Endodermal cell (in vitro differentiated cells): ENCODE measurements at regions not wholly inside any gene's neighbourhood (a gene's known extent, or its start where the extent isn't known, plus 50 kb on each side); places are given as distances from the start of the nearest gene placed in this dataset.

Source experiments
- DNase-seq: peaks from one replicate; pipeline ENCODE4 v3.0.0-alpha.2; 2017
- H3K27ac ChIP-seq: 2 replicates; pipeline ENCODE4 v1.5.1; 2013; ENCODE audit warnings: mild to moderate bottlenecking, low read depth, low read length, moderate library complexity
- H3K27me3 ChIP-seq: 2 replicates; pipeline ENCODE4 v1.6.1; 2013; ENCODE audit warnings: mild to moderate bottlenecking, low read length, moderate library complexity; ENCODE audit not compliant: insufficient read depth, control insufficient read depth, poor library complexity, severe bottlenecking
- H3K36me3 ChIP-seq: 2 replicates; pipeline ENCODE4 v1.7.0; 2013; ENCODE audit warnings: mild to moderate bottlenecking, low read length, moderate library complexity; ENCODE audit not compliant: control insufficient read depth, insufficient read depth
- H3K4me1 ChIP-seq: one replicate; pipeline ENCODE4 v1.7.0; 2013; ENCODE audit warnings: low read length; ENCODE audit not compliant: control insufficient read depth, insufficient read depth
- H3K4me3 ChIP-seq: 2 replicates; pipeline ENCODE4 v1.5.1; 2013; ENCODE audit warnings: mild to moderate bottlenecking, low read length, moderate library complexity
- H3K9ac ChIP-seq: 2 replicates; pipeline ENCODE4 v1.6.1; 2013; ENCODE audit warnings: mild to moderate bottlenecking, low read length, moderate library complexity; ENCODE audit not compliant: poor library complexity, severe bottlenecking; ENCODE audit errors: extremely low read depth
- H3K9me3 ChIP-seq: 2 replicates; pipeline ENCODE4 v1.6.1; 2013; ENCODE audit warnings: mild to moderate bottlenecking, low read length, moderate library complexity; ENCODE audit not compliant: control insufficient read depth
- H3K27ac Mint-ChIP-seq: 2 replicates; pipeline ENCODE4 v1.8.0; 2020; ENCODE audit warnings: mixed read lengths
- H3K27me3 Mint-ChIP-seq: 2 replicates; pipeline ENCODE4 v1.8.0; 2021; ENCODE audit warnings: mild to moderate bottlenecking, mixed read lengths; ENCODE audit not compliant: insufficient read depth
- H3K36me3 Mint-ChIP-seq: 2 replicates; pipeline ENCODE4 v1.8.0; 2020; ENCODE audit warnings: low read depth, mixed read lengths
- H3K4me1 Mint-ChIP-seq: 2 replicates; pipeline ENCODE4 v1.8.0; 2020; ENCODE audit warnings: mixed read lengths
- H3K4me3 Mint-ChIP-seq: 2 replicates; pipeline ENCODE4 v1.8.0; 2020; ENCODE audit warnings: mild to moderate bottlenecking, moderate library complexity, mixed read lengths
- H3K9me3 Mint-ChIP-seq: 2 replicates; pipeline ENCODE4 v1.8.0; 2020; ENCODE audit warnings: mild to moderate bottlenecking, mixed read lengths
- WGBS, 2 experiments: methylation state at CpG; one replicate each; pipeline versions ENCODE4 v1.1.5 to v1.1.7; 2013; ENCODE audit warnings: missing lambda C conversion rate in 2 of 2, mixed read lengths in 1 of 2; ENCODE audit not compliant: insufficient coverage in 1 of 2, insufficient read length in 1 of 2; 5-methylcytosine and 5-hydroxymethylcytosine counted together
- TF ChIP-seq, protein P1 (sequence below): fragments of 200-600 bp; sonication (generic); conservative IDR thresholded peaks from 2 replicates; pipeline ENCODE4 v1.5.0; 2021; ENCODE audit warnings: antibody characterized with exemption, mild to moderate bottlenecking

DNA sequence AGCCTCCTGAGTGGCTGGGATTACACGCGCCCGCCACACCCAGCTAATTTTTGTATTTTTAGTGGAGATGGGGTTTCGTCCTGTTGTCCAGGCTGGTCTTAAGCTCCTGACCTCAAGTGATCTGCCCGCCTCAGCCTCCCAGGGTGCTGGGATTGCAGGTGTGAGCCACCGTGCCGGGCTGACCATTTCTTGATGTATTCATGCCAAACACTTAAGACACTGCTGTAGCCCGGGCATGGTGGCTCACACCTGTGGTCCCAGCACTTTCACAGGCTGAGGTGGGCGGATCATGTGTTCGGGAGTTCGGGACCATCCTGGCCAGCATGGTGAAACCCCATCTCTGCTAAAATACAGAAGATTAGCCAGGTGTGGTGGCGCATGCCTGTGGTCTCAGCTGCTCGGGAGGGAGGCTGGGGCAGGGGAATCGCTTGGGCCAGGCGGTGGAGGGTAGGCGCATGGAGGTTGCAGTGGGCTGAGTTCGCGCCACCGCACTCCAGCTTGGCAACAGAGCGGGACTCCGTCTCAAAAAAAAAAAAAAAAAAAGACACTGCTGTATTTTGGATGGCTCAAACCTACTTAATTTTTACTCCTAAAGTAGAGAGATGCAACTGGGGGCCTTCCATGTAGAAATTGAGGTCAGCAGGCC, 140.8 kb downstream of the NUP35 start:
- TF ChIP-seq, protein P1, sequence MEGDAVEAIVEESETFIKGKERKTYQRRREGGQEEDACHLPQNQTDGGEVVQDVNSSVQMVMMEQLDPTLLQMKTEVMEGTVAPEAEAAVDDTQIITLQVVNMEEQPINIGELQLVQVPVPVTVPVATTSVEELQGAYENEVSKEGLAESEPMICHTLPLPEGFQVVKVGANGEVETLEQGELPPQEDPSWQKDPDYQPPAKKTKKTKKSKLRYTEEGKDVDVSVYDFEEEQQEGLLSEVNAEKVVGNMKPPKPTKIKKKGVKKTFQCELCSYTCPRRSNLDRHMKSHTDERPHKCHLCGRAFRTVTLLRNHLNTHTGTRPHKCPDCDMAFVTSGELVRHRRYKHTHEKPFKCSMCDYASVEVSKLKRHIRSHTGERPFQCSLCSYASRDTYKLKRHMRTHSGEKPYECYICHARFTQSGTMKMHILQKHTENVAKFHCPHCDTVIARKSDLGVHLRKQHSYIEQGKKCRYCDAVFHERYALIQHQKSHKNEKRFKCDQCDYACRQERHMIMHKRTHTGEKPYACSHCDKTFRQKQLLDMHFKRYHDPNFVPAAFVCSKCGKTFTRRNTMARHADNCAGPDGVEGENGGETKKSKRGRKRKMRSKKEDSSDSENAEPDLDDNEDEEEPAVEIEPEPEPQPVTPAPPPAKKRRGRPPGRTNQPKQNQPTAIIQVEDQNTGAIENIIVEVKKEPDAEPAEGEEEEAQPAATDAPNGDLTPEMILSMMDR, result no peak
- no peak for DNase-seq
- no peak overlapping the region for H3K4me3 Mint-ChIP-seq
- H3K27me3 ChIP-seq, result no peaks in the 10 kb centered on the region
- no peaks in the 10 kb centered on the region for H3K36me3 ChIP-seq
- peaks cover 6% of the 10 kb centered on the region for H3K36me3 Mint-ChIP-seq
- no peak overlapping the region for H3K9ac ChIP-seq
- no peak overlapping the region for H3K4me3 ChIP-seq
- 79 to 95% methylated on average over 9 to 21 of the region's 21 CpGs for WGBS, 2 experiments
- H3K27ac ChIP-seq, result no peak overlapping the region
- H3K27me3 Mint-ChIP-seq, result peaks cover 1% of the 10 kb centered on the region
- H3K27ac Mint-ChIP-seq, result no peak overlapping the region
- peaks cover 18% of the 10 kb centered on the region for H3K9me3 Mint-ChIP-seq
- H3K9me3 ChIP-seq, result no peaks in the 10 kb centered on the region
- no peaks in the 10 kb centered on the region for H3K4me1 Mint-ChIP-seq
- no peaks in the 10 kb centered on the region for H3K4me1 ChIP-seq

DNA sequence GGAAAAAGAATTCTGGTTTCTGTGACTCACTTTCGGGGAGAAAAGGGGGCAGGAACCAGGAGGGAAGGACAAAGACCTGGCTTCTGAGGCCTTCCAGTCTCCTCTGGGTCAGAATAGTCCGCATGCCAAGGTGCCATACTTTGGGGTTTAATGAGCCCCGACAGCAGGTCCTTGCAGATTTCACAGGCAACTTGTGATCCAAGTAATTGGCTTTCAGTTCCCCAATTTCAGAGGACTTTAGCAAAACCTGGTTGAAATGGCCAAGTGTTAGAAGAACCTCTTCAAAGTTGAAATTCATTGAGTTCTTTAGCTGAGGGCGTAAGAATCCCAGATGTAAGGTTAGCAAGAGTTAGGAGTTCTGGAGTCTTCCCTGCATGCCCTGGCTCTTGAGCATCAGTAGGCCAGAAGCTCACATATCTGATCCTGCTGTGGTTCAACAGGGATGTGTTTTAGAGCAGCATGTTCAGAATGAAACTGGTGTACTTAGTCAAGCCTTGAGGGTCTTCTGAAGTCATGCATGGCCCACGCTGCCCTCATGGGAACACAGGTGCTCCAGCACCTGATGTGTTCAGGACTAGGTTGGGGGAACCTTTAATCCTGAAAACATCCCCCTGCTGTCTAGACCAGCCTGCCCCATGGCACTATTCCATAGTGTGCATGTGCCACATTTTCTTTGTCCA, 143.0 kb downstream of the NUP35 start:
- no peak overlapping the region for H3K27ac ChIP-seq
- Mint-ChIP-seq H3K27me3 (peaks cover 1% of the 10 kb centered on the region), H3K9me3 (peaks cover 18% of the 10 kb centered on the region), H3K4me1 (no peaks in the 10 kb centered on the region), H3K36me3 (peaks cover 2% of the 10 kb centered on the region), H3K27ac (no peak overlapping the region), H3K4me3 (no peak overlapping the region)
- no peaks in the 10 kb centered on the region for H3K36me3 ChIP-seq
- no peak overlapping the region for H3K9ac ChIP-seq
- DNase-seq, result no peak
- TF ChIP-seq, protein P1, result no peak
- no peaks in the 10 kb centered on the region for H3K4me1 ChIP-seq
- no peaks in the 10 kb centered on the region for H3K27me3 ChIP-seq
- H3K4me3 ChIP-seq, result no peak overlapping the region
- 91 to 100% methylated on average over 4 to 5 of the region's 5 CpGs for WGBS, 2 experiments
- no peaks in the 10 kb centered on the region for H3K9me3 ChIP-seq

DNA sequence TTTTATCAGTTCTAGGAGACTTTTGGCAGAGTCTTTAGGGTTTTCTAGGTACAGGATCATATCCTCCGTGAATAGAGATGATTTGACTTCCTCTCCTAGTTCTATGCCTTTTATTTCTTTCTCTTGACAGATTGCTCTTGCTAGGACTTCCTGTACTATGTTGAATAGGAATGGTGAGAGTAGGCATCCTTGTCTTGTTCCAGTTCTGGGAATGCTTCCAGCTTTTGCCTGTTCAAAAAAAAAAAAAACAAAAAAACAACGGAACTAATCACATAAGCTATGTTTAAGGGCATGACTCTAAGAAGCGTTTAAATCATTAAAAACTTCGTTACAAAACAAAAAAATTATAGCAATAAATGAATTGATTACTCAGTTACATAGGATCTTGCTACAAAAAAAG, 145.7 kb downstream of the NUP35 start:
- H3K27me3 Mint-ChIP-seq, result peaks cover 1% of the 10 kb centered on the region
- no peaks in the 10 kb centered on the region for H3K36me3 Mint-ChIP-seq
- Histone ChIP-seq H3K36me3 (no peaks in the 10 kb centered on the region), H3K27me3 (no peaks in the 10 kb centered on the region), H3K4me1 (no peaks in the 10 kb centered on the region), H3K9ac (no peak overlapping the region), H3K4me3 (no peak overlapping the region), H3K9me3 (no peaks in the 10 kb centered on the region), H3K27ac (no peak overlapping the region)
- no peak overlapping the region for H3K27ac Mint-ChIP-seq
- WGBS, 2 experiments, result 80 to 90% methylated on average over 1 to 4 of the region's 4 CpGs
- H3K9me3 Mint-ChIP-seq, result peaks cover 18% of the 10 kb centered on the region
- H3K4me3 Mint-ChIP-seq, result no peak overlapping the region
- no peak for DNase-seq
- H3K4me1 Mint-ChIP-seq, result no peaks in the 10 kb centered on the region
- TF ChIP-seq, protein P1, result no peak
